Right ventricle myocardium superior (tissue), 1 donor: ENCODE measurements at regions not wholly inside any gene's neighbourhood (a gene's known extent, or its start where the extent isn't known, plus 50 kb on each side); places are given as distances from the start of the nearest gene placed in this dataset.

Experiments
- ATAC-seq: fragments of 200-7000 bp; cut with Tn5 transposase; one replicate; pipeline ENCODE4 v1.9.1; 2020; ENCODE audit warnings: mild to moderate bottlenecking; ENCODE audit not compliant: poor library complexity
- DNase-seq: peaks from one replicate; pipeline ENCODE4 v3.0.0-alpha.2; 2020
- intact Hi-C: fragments of 100-400 bp; cut with DNase I; formaldehyde crosslinking; loops from one replicate; pipeline ENCODE4 v1.11.2; 2022
- donor health status: DM: no; HTN: yes; CAD: no; lungs with severe emphysema.

- ATAC-seq: peak; percentile 62
- DNase-seq: no peak
- intact Hi-C loops: no loop called here
Measured at GRCh38 chr10:31158011-31158658, 126.5 kb upstream of the ZNF438 start.

- intact Hi-C loops: no loop called here
- DNase-seq (no peak), ATAC-seq (no peak)
Measured at GRCh38 chr10:31166606-31167005, 134.9 kb upstream of the ZNF438 start.

GRCh38 chr10:31170636-31171035 is 139.0 kb upstream of the ZNF438 start:
- intact Hi-C loops: no loop called here
- ATAC-seq: no peak
- no peak for DNase-seq

- no peak for DNase-seq
- intact Hi-C loops: no loop called here
Measured at GRCh38 chr10:31171402-31172083, 139.9 kb upstream of the ZNF438 start.

GRCh38 chr10:31172925-31173324 is 141.3 kb upstream of the ZNF438 start:
- ATAC-seq: no peak
- intact Hi-C loops: no loop called here
- DNase-seq: no peak

More at GRCh38 chr10:31171402-31172083, 139.9 kb upstream of the ZNF438 start:
- ATAC-seq: no peak

GRCh38 chr10:31173752-31174151 is 142.1 kb upstream of the ZNF438 start:
- intact Hi-C loops: no loop called here
- DNase-seq: no peak
- no peak for ATAC-seq

- intact Hi-C loops: no loop called here
- DNase-seq (no peak), ATAC-seq (no peak)
Measured at GRCh38 chr10:31179091-31179680, 139.8 kb upstream of the ZEB1 start.

- intact Hi-C loops: no loop called here
- DNase-seq: no peak
- ATAC-seq: peak; percentile 94
Measured at GRCh38 chr10:31186225-31187000, 132.6 kb upstream of the ZEB1 start.

GRCh38 chr10:31187182-31187581 is 131.8 kb upstream of the ZEB1 start:
- ATAC-seq (no peak), DNase-seq (no peak)
- intact Hi-C loops: no loop called here

GRCh38 chr10:31187607-31188210 is 131.3 kb upstream of the ZEB1 start:
- intact Hi-C loops: no loop called here
- no peak for DNase-seq
- peak; percentile 6 for ATAC-seq

- intact Hi-C loops: no loop called here
- ATAC-seq: no peak
- DNase-seq: no peak
Measured at GRCh38 chr10:31188792-31189406, 130.1 kb upstream of the ZEB1 start.

- no peak for DNase-seq
- ATAC-seq: no peak
- intact Hi-C loops: no loop called here
Measured at GRCh38 chr10:31190488-31190887, 128.5 kb upstream of the ZEB1 start.

- intact Hi-C loops: no loop called here
- DNase-seq (no peak), ATAC-seq (no peak)
Measured at GRCh38 chr10:31192475-31192874, 126.5 kb upstream of the ZEB1 start.

GRCh38 chr10:31194986-31195385 is 124.0 kb upstream of the ZEB1 start:
- intact Hi-C loops: no loop called here
- DNase-seq (no peak), ATAC-seq (no peak)

- intact Hi-C loops: no loop called here
- no peak for ATAC-seq
- no peak for DNase-seq
Measured at GRCh38 chr10:31197886-31198285, 121.1 kb upstream of the ZEB1 start.

- DNase-seq (no peak), ATAC-seq (peak; percentile 93)
- intact Hi-C loops: no loop called here
Measured at GRCh38 chr10:31204090-31204489, 114.9 kb upstream of the ZEB1 start.

GRCh38 chr10:31207636-31208035 is 111.4 kb upstream of the ZEB1 start:
- ATAC-seq (no peak), DNase-seq (no peak)
- intact Hi-C loops: no loop called here

GRCh38 chr10:31209478-31209877 is 109.5 kb upstream of the ZEB1 start:
- intact Hi-C loops: no loop called here
- peak; percentile 75 for ATAC-seq

GRCh38 chr10:31210190-31210589 is 108.8 kb upstream of the ZEB1 start:
- DNase-seq (no peak), ATAC-seq (no peak)
- intact Hi-C loops: no loop called here

More at GRCh38 chr10:31209478-31209877, 109.5 kb upstream of the ZEB1 start:
- no peak for DNase-seq
